ENCODE measurements at regions not wholly inside any gene's neighbourhood (a gene's known extent, or its start where the extent isn't known, plus 50 kb on each side); places are given as distances from the start of the nearest gene placed in this dataset.

GRCh38 chr7:69349291-69349690 lies 249.0 kb upstream of the AUTS2 start:
- no peak overlapping the region for H3K4me3 ChIP-seq (ENCODE audit: control insufficient read depth, low read depth, low read length)
- DNase-seq (ENCODE audit: low read depth) = no peak
- TF ChIP-seq CTCF (IDR thresholded peaks at IDR 0.05; ENCODE audit: control insufficient read depth, insufficient read depth, low read depth, low read length, missing control alignments) = no peak

- no peak for DNase-seq (ENCODE audit: low read depth)
Observed at GRCh38 chr7:69358163-69358821, 240.0 kb upstream of the AUTS2 start.

GRCh38 chr7:69359003-69359700 lies 239.1 kb upstream of the AUTS2 start:
- no peak overlapping the region for H3K4me3 ChIP-seq (ENCODE audit: control insufficient read depth, low read depth, low read length)
- DNase-seq (ENCODE audit: low read depth) = no peak
- no peak for TF ChIP-seq CTCF (IDR thresholded peaks at IDR 0.05; ENCODE audit: control insufficient read depth, insufficient read depth, low read depth, low read length, missing control alignments)

More at GRCh38 chr7:69358163-69358821, 240.0 kb upstream of the AUTS2 start:
- no peak overlapping the region for H3K4me3 ChIP-seq (ENCODE audit: control insufficient read depth, low read depth, low read length)
- TF ChIP-seq CTCF (IDR thresholded peaks at IDR 0.05; ENCODE audit: control insufficient read depth, insufficient read depth, low read depth, low read length, missing control alignments) = no peak

- no peak for TF ChIP-seq CTCF (IDR thresholded peaks at IDR 0.05; ENCODE audit: control insufficient read depth, insufficient read depth, low read depth, low read length, missing control alignments)
- DNase-seq (ENCODE audit: low read depth) = no peak
- H3K4me3 ChIP-seq (ENCODE audit: control insufficient read depth, low read depth, low read length) = no peak overlapping the region
Observed at GRCh38 chr7:69360913-69361312, 237.4 kb upstream of the AUTS2 start.

- DNase-seq (ENCODE audit: low read depth) = no peak
- no peak for TF ChIP-seq CTCF (IDR thresholded peaks at IDR 0.05; ENCODE audit: control insufficient read depth, insufficient read depth, low read depth, low read length, missing control alignments)
- no peak overlapping the region for H3K4me3 ChIP-seq (ENCODE audit: control insufficient read depth, low read depth, low read length)
Observed at GRCh38 chr7:69363136-69363535, 235.1 kb upstream of the AUTS2 start.

GRCh38 chr7:69364813-69365643 lies 233.2 kb upstream of the AUTS2 start:
- no peak for DNase-seq (ENCODE audit: low read depth)
- TF ChIP-seq CTCF (IDR thresholded peaks at IDR 0.05; ENCODE audit: control insufficient read depth, insufficient read depth, low read depth, low read length, missing control alignments) = no peak
- H3K4me3 ChIP-seq (ENCODE audit: control insufficient read depth, low read depth, low read length) = no peak overlapping the region
